ENCODE measurements at regions not wholly inside any gene's neighbourhood (a gene's known extent, or its start where the extent isn't known, plus 50 kb on each side); places are given as distances from the start of the nearest gene placed in this dataset.

DNA sequence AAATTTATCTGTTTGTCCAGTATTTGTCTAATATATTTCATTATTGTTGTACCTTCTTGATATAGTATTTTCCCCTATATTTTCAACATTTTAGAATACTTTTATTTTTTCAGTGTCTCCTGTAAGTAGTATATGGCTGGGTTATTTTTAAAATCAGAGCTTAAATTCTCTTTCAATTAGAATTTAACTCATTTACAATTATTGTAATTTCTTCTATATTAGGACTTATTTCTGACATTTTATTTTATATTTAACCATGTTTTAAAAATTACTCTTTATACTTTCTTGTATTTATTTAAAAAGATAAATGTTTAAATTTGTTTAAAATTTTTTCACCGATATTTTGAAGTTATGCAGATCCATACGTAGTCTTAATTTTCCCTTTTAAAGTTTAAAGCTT is 220.0 kb upstream of the NPVF start:
- TF ChIP-seq POLR2A (IDR thresholded peaks at IDR 0.05) = no peak
- TF ChIP-seq, protein P1, sequence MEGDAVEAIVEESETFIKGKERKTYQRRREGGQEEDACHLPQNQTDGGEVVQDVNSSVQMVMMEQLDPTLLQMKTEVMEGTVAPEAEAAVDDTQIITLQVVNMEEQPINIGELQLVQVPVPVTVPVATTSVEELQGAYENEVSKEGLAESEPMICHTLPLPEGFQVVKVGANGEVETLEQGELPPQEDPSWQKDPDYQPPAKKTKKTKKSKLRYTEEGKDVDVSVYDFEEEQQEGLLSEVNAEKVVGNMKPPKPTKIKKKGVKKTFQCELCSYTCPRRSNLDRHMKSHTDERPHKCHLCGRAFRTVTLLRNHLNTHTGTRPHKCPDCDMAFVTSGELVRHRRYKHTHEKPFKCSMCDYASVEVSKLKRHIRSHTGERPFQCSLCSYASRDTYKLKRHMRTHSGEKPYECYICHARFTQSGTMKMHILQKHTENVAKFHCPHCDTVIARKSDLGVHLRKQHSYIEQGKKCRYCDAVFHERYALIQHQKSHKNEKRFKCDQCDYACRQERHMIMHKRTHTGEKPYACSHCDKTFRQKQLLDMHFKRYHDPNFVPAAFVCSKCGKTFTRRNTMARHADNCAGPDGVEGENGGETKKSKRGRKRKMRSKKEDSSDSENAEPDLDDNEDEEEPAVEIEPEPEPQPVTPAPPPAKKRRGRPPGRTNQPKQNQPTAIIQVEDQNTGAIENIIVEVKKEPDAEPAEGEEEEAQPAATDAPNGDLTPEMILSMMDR (IDR thresholded peaks at IDR 0.05) = no peak

Data from testis (tissue), 2 donors.